ENCODE measurements at regions not wholly inside any gene's neighbourhood (a gene's known extent, or its start where the extent isn't known, plus 50 kb on each side); places are given as distances from the start of the nearest gene placed in this dataset.

GRCh38 chr2:145078923-145079322 lies 559.0 kb upstream of the ZEB2 start:
- no peak for DNase-seq (ENCODE audit: low read depth)

GRCh38 chr2:145076085-145076484 lies 556.2 kb upstream of the ZEB2 start:
- no peak for TF ChIP-seq CTCF (IDR thresholded peaks at IDR 0.05; ENCODE audit: control insufficient read depth, extremely low read depth, insufficient read depth)
- no peak for DNase-seq (ENCODE audit: low read depth)
- no peak overlapping the region for H3K4me3 ChIP-seq (ENCODE audit: low read depth, low read length)

More at GRCh38 chr2:145078923-145079322, 559.0 kb upstream of the ZEB2 start:
- no peak overlapping the region for H3K4me3 ChIP-seq (ENCODE audit: low read depth, low read length)
- no peak for TF ChIP-seq CTCF (IDR thresholded peaks at IDR 0.05; ENCODE audit: control insufficient read depth, extremely low read depth, insufficient read depth)

- H3K4me3 ChIP-seq (ENCODE audit: low read depth, low read length), result no peak overlapping the region
- DNase-seq (ENCODE audit: low read depth), result no peak
- no peak for TF ChIP-seq CTCF (IDR thresholded peaks at IDR 0.05; ENCODE audit: control insufficient read depth, extremely low read depth, insufficient read depth)
Measured at GRCh38 chr2:145075454-145076062, 555.6 kb upstream of the ZEB2 start.

GRCh38 chr2:145070703-145071102 lies 550.8 kb upstream of the ZEB2 start:
- no peak for TF ChIP-seq CTCF (IDR thresholded peaks at IDR 0.05; ENCODE audit: control insufficient read depth, extremely low read depth, insufficient read depth)
- no peak for DNase-seq (ENCODE audit: low read depth)
- H3K4me3 ChIP-seq (ENCODE audit: low read depth, low read length), result no peak overlapping the region

GRCh38 chr2:145068509-145068908 lies 548.6 kb upstream of the ZEB2 start:
- no peak overlapping the region for H3K4me3 ChIP-seq (ENCODE audit: low read depth, low read length)
- DNase-seq (ENCODE audit: low read depth), result no peak
- TF ChIP-seq CTCF (IDR thresholded peaks at IDR 0.05; ENCODE audit: control insufficient read depth, extremely low read depth, insufficient read depth), result no peak

- TF ChIP-seq CTCF (IDR thresholded peaks at IDR 0.05; ENCODE audit: control insufficient read depth, extremely low read depth, insufficient read depth), result no peak
- no peak for DNase-seq (ENCODE audit: low read depth)
- H3K4me3 ChIP-seq (ENCODE audit: low read depth, low read length), result no peak overlapping the region
Measured at GRCh38 chr2:145067549-145068030, 547.7 kb upstream of the ZEB2 start.
